HG02852 (cell line): ENCODE measurements at regions not wholly inside any gene's neighbourhood (a gene's known extent, or its start where the extent isn't known, plus 50 kb on each side); places are given as distances from the start of the nearest gene placed in this dataset.

ENCODE experiments used
- ATAC-seq: cut with Tn5 transposase; IDR thresholded peaks from one replicate; pipeline ENCODE4 v1.9.1; 2021; ENCODE audit warnings: mild to moderate bottlenecking, moderate library complexity; ENCODE audit not compliant: unreplicated experiment

DNA sequence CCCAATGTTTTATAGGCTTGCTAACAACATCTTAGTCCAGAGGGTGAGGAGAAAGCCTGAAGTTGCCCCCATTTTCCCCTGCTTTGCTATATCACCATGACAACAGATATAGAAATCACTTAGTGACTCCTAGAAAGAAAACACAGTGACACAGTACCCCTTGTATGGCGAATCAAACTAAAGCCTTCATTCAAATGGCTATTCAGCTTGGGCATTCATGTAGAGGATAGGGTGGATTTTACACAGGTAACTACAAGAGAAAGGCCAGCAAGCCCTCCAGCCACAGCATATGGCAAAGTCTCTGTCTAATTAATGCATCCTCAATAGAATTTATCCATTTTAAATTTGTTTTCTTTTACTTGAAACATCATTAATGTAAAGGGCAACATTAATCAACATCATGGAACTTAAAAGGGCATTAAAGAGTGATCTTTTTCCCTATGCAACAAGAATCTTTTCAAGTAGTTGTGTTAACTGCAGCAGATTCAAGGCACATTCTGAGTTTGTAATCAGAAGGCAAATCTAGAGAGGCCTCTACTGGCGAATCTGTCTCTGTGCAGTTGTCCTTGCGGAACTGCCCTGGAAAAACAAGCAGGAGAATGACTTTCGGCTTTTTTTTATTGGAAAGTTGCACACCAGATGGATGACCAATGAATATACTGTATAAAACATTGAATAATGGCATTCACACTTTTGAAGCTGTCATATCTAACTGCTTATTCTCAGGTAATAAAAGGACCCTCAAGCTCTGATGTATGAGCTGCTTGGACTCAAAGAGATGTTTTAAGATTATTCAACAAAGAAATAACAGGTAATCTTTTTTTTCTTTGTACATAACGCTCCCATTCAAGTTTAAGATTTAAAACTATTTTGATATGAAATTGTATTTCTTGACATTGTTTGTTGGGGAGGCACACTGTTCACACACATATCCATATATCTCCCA, 621.7 kb upstream of the AGTR1 start:
- ATAC-seq, result no peak

DNA sequence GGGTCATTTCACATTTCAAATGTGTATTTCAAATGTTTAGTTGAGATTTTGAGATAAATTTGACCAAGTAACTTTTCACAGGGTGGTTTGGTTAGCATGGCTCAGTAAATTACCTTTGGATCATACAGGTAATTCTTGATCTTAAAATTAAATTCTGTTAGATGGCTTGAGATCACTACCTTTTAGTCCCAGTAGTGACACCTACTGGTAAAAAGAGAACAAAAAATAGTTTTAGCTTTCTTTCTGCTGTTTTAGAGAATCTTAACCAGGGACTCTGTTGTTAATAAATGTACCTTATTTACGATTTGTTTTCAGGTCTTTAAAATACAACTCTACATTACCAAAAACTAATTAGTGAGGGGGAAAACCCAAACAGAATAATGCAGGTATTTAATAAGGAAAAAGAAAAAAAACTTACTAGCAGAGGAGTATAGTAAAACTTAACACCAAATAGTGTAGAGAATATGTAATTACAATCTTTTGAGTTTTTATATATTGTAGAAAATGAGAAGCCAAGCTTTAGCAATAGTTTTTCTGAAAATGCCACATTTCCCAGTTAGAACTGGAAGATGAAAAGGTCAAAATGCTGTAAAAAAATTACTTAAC, 620.3 kb upstream of the AGTR1 start:
- ATAC-seq, result no peak

DNA sequence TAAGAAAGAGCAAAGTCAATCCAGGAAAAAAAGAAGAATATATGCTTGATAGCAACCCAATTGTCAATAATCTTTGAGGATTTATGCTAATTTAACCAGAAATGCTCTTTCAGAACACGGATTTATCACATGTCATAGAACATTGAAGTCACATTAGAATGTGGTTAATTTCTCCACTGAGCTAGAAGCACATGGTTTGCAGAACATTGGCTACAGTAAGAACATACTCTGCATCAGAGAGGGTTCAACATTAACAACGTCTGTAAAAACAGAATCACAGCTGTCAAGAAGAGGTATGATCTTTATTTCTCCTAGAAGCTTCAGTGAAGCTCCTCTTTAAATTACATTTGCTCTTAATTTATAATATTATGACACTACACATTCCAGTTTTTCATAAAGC, 619.7 kb upstream of the AGTR1 start:
- ATAC-seq, result no peak

DNA sequence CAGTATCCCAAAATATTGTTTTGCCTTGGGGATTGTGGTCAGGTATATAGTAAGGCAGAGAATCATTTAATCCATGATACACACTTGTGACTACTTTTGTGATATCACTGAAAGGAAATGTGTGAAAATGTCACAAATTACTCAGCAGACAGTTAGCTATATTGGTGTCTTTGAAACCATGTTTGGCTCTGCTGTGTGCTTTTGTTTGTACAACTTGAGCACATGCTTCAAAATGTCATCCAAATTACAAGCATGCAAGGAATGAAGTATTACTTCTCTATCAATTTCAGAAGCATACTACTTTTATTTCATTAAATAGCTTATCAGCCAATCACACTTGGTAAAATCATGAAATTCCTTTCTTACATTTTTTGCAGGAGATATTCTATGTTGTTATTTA, 619.0 kb upstream of the AGTR1 start:
- no peak for ATAC-seq

DNA sequence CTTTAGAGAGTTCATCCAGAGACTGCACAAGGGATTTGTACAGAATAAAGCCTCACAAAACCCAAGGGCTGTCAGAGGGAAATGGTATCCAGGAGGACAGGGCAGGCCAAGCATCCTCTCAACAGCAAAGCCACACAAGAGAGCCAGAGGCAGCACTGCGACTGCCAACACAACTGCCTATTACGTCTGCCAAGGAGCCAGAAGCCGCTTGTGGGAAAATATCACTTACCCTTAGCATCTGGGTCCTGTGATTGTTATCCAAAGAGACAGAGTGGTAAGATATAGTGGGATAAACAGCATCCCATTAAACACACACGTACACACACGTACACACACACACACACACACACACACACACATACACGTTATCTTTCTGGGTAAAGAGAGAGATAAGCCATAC, 618.3 kb upstream of the AGTR1 start:
- ATAC-seq, result no peak

DNA sequence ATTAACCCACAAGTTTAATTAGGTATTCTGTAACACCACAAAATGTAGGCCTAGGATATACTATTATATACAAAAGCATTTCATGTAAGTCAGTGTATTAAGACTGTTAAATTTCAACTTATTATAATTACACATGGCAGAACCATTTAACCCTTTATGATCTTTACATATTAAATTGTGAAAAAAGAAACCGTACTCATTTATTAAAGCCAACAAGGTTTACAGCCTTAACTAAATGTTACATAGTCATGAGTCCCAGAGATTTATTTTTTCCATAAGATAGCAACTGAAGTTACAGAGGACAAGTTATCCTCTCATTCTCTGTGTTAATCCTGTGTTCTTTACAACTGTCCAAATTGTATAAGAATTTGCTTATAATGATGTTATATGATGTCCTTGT, 615.8 kb upstream of the AGTR1 start:
- no peak for ATAC-seq

DNA sequence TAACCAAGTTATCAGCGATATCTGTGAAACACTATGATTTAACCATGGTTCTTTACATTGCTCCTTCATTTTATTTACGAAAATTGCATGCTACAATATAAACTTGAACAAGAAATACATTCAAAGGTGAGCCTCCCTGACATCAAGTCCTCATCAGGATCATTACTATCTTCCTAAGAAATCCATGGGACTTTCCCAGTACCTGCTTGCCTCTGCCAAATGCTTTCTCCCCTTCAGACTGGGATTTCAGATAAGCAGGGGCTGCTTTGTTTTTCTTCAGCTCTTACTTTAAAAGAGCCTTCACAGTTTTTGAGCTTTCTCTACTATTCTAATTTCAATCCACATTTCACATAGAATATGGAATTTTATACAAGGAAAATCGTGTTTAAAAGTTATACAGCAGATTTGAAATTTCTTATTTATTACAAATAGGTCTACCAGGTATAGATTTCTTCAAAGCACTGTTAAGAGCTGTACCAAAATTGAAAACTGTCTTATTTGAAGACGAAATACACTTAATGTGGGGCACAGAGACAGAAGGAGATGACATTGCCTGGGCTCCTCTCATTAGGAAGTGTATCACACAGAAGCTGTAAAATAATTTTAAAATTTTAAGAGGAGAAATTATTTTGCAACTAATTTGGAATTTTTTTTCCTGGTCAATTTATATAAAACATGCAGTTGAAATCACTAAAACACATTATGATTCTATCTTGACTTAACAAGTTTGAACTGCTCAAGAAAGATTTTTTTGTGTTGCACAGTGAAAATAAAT, 615.0 kb upstream of the AGTR1 start:
- ATAC-seq, result no peak

DNA sequence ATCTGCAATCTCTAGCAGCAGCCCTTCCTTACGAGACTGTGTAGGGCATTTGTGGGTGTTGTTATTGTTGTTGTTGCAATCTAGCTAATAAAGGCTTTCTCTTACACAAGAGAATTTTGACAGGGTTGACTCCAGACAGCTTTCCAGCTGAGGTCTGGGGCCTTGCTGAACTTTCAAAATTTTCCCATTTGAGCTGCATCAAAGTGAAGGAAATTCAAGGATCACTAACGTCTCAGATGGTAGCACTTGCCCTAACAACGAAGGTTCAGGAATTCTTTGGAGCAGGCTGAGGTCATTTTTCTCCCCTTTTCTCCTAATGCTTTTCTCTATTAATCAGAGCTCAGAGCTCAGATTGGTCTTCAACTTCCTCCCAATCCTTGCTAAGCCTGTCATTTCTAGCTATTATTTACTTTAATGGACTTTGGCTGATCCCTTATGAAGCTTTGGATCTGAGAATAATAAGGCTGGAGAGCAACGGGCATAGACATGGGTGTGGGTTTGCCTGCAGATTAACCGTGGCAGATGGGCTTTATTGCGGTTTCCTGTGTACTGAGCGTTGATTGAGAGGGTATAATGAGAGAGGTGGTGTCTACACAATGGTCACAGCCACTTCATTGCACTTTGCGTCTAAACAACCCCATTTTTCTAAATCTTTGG, 614.0 kb upstream of the AGTR1 start:
- ATAC-seq, result no peak

DNA sequence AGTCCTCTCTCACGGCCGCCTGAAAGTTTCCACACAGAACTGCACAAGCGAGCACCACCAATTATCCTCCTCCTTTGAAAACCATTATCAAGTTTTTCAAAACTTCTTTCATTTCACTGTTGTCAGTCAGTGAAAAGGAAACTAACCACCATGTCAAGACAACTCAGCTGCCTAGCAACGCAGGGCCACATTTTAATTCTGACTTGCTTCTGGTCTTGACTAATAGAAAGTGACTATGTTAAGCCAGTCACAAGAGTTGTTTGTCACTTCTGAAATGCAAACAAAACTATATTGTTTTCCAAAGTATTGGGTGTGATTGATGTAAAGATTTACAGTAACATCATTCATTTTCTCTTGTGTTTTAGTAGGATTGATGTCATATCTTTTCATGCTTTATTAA, 612.8 kb upstream of the AGTR1 start:
- ATAC-seq, result peak; percentile 96

DNA sequence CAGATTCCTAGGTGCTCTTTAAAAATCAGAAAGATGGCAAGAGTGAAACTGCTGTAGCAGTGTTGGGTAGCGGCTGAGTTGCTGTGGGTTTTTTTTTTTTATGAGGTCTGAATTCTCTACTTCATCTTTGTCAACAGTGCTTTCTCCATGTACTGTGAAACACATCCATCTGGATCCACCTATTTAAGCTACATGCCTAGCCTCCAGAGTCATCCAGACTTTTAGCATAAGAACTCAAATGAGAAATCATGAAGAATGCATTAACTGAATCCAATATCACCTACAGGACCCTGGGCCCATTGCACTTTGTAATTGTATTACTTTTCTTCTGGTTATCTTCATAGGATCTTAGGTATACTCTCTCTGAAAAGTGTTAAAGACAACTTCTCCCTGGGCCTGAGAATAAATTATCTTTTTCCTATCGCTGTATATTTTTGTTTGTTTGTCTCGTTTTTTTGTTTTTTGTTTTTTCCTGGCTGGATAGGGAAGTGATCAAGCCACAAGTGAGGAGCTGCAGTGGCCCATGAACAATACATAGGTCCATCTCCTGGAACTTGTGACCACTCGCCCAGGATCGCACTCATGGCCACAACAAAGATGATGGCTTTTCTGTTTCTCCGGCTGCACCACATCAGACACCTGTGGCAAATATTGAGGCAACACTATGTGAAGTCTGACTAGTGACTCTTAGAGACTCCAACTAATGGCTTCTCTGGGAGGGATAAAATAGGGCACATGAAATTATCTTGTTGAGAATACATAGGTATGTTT, 609.9 kb upstream of the AGTR1 start:
- no peak for ATAC-seq

DNA sequence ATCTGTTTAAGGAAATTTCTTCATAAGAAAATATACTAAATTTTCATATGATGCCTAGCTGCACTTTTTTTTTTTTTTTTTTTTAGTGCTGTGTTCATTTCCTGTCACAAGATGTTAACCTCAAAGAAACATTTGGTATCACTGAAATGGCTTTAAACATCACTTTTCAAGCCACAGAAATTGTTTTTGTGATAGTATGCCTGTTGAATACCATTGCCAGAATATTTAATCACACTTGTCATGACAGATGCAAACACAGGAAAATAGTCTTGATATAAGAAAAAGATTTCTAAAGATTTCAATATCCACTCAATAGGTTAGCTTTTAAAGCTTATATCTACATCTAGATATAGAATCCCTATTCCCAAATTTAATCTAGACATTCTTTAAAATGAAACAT, 608.5 kb upstream of the AGTR1 start:
- ATAC-seq, result no peak

DNA sequence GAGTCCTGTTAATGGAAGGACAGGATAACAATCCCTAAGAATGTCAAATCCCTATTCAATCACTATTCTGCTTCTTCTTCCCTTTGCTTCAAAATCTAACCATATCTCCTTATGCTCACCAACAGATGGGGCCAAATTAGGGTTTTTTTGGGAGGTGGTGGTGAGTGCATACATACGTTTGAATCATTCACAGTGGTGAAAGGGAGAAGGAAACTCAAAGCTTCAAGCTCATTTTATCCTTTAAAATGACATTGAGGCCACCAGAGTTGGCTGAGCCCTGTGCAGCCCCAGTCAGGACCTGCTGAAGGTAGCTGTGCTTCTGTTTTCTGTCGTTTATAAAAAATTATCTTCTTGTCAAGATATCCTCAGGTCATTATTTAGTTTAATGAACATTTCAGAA, 607.5 kb upstream of the AGTR1 start:
- no peak for ATAC-seq

DNA sequence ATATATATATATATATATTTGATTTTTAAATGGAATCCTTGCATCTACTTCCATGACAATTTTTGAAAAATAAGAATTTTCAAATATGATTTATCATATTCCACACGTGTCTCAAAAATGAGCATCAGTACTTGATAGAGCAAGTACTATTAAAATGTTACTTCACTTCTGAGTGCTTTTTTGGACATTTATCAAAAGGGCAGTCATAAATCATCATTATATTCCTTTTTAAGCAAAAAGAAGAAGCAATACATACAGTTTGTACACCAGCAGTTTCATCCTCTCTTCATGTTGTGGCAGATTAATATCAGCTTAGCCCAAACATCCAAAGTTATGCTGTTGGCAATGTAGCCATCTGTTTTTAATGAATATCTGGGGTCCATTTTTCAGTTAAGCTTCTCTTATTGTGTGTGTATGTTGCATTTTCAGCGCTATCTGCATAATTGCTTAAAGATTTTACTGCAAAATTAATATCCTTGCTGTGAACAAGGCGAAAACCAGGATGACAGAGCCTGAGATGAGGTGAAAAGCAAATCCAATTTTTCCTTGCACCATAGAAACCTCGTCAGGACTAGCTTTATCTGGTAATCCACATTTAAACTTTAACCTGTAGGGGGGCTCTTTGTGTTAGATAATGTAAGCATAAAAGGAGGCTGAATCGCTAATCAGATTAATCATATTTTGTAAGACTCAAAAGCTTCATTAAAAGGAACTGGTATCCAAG, 604.9 kb upstream of the AGTR1 start:
- no peak for ATAC-seq

DNA sequence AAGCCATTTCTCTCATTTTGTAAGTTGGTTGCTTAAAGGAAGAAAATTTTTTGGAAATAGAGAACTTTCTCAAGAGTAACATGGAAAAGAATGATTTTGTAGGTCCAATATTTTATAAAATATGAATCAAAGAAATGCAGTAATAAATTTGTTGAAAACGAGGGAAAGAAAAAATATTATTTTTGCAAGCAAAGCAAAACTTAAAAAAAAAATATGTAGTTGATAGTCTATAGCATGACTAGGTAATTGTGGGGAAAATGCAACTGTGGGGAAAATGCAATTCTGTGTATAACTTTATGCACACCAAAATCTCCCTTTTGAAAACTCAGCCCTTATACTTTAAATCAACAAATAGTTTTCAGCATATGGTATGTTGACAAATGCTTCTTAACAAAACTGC, 604.0 kb upstream of the AGTR1 start:
- ATAC-seq, result no peak

DNA sequence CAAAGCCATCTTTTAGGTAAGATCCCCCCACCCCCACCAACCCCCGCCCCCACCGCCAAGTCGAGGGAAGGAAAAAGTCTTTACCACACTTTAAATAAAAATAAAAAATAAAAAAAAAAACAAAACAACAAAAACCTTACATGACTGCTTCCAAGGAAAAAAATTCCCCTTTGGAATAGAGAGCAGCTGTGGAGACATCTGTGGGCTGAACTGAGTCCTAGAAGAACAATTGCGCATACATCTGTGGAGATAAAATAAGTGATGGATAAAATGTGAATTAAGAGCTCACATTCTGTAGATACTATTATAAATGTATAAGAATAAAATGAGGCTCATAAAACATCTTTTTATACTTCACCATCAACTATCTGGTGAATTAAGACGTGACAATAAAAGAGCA, 601.7 kb upstream of the AGTR1 start:
- no peak for ATAC-seq

DNA sequence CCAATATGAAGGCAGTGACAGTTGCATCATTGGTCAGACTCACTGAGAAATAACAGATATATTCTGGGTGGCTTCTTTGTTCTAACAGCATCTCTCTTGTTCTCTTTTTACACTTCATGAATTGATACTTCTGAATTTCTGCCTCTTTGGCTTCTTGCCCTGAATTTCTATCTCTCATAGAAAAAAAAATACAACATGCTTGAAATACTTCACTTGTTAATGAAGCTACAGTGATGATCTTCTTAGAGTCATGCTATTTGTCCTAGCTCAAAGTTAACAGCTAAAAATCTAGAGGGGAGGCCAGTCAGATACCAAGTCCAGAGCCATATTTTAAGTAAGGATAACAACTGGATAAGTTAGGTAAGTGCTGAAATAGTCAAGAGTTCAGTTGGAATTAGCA, 597.2 kb upstream of the AGTR1 start:
- ATAC-seq, result no peak

DNA sequence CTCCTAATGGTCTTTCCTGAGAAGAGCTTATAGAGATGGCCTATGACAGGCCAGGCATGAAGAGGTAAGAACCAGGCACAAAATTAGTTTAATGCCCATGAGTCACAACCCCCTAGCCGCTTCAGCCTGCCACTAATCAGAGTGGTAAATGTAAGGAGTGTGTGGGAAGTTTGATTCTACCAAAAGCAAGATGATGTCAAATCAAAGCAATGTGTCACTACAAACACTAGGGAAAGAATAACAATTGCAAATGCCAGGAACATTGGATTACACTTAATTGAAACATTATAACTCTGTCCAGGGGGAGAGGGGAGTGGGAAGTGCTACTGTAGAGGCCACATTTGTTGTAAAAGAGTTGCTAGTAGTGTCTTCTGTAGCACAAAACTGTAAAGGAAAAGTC, 596.6 kb upstream of the AGTR1 start:
- ATAC-seq, result no peak

DNA sequence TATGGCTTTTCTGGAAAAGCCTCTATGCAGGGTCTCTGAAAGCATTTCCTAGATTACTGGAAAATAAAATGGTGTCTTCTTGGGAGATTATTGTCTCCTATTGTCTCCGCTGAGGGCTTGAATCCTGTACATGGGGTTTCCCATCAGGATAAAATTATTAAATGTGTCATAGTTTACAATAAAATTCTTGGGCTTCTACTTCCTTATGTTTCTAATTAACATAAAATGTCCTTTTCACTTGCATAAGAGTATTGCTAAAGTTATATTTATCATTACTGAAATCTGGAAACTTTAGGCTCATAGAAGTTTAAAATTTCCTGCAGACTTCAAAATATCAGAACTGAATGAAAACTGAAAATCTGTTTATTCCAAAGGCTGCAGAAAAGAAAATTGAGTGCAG, 595.5 kb upstream of the AGTR1 start:
- no peak for ATAC-seq

DNA sequence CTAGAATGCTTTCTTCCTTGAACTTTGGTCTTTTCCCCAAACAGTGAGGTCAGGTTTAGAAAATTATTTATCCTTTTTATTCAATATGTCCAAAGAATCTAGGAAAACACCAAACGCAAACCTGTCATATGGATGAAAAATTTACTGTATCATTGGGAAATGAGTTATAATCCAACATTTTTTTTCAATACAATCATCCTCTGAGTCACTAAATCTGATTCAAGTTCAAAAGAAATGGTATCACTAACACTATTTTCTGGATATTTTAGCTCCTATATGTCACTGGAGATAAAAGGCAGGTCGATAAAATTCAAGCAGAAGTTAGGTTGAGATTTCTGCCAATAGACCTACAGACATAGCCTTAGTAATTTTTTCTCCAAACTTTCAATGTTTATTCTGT, 591.6 kb upstream of the AGTR1 start:
- ATAC-seq, result no peak

DNA sequence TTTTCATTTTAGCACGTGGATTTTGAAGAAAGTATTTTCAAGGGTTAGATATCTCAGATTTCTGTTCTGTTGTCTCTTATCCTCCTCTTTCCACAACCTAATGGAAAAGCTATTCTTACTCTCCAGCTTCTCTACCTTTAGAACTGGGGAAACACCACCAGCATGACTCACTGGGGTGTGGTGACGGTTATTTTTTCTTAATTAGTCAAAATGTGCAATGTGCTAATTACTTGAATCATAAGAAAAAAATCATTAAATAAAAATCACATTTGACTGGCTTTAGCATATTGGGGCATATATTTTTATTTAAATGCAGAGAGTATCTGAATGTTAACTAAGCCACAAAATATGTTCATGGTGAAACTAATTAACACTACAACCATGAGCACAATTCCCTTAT, 570.7 kb upstream of the AGTR1 start:
- no peak for ATAC-seq
